Nephron (organoid): ENCODE measurements at regions not wholly inside any gene's neighbourhood (a gene's known extent, or its start where the extent isn't known, plus 50 kb on each side); places are given as distances from the start of the nearest gene placed in this dataset.

Experiments used
- H3K27ac Mint-ChIP-seq, 3 experiments: 2 replicates each; pipeline ENCODE4 v1.8.0; 2020; ENCODE audit warnings: mixed read lengths in 3 of 3, mild to moderate bottlenecking in 2 of 3, moderate library complexity in 1 of 3
- H3K27me3 Mint-ChIP-seq: 2 replicates; pipeline ENCODE4 v1.8.0; 2021; ENCODE audit warnings: low read depth, mild to moderate bottlenecking, moderate library complexity, mixed read lengths
- H3K36me3 Mint-ChIP-seq: 2 replicates; pipeline ENCODE4 v1.8.0; 2020; ENCODE audit warnings: low read depth, mixed read lengths
- H3K4me1 Mint-ChIP-seq: 2 replicates; pipeline ENCODE4 v1.8.0; 2020; ENCODE audit warnings: mixed read lengths
- H3K4me3 Mint-ChIP-seq, 3 experiments: 2 replicates each; pipeline ENCODE4 v1.8.0; 2020; ENCODE audit warnings: mild to moderate bottlenecking in 3 of 3, mixed read lengths in 3 of 3, moderate library complexity in 2 of 3
- H3K9me3 Mint-ChIP-seq: 2 replicates; pipeline ENCODE4 v1.8.0; 2020; ENCODE audit warnings: mixed read lengths
- CTCF ChIP-seq, 3 experiments: fragments of 200-600 bp; sonication (generic); IDR thresholded peaks; one replicate each; pipeline ENCODE4 v1.5.0; 2021; ENCODE audit warnings: antibody characterized with exemption in 3 of 3; ENCODE audit not compliant: unreplicated experiment in 3 of 3

- H3K27me3 Mint-ChIP-seq, result no peaks in the 10 kb centered on the region
- TF ChIP-seq CTCF (IDR thresholded peaks at IDR 0.05; ENCODE audit: unreplicated experiment in 3 of 3), result no peak
- H3K9me3 Mint-ChIP-seq, result peaks cover 14% of the 10 kb centered on the region
- H3K4me1 Mint-ChIP-seq, result peaks cover 3% of the 10 kb centered on the region
- H3K27ac Mint-ChIP-seq, result no peak overlapping the region
- H3K4me3 Mint-ChIP-seq, result no peak overlapping the region
- no peaks in the 10 kb centered on the region for H3K36me3 Mint-ChIP-seq
These were observed 174.2 kb upstream of the GORAB start for GRCh38 chr1:170357750-170358149.

GRCh38 chr1:170360601-170361000 lies 171.4 kb upstream of the GORAB start:
- H3K4me3 Mint-ChIP-seq, result no peak overlapping the region
- peaks cover 23% of the 10 kb centered on the region for H3K9me3 Mint-ChIP-seq
- H3K27me3 Mint-ChIP-seq, result no peaks in the 10 kb centered on the region
- no peak overlapping the region for H3K27ac Mint-ChIP-seq
- TF ChIP-seq CTCF (IDR thresholded peaks at IDR 0.05; ENCODE audit: unreplicated experiment in 3 of 3), result no peak
- no peaks in the 10 kb centered on the region for H3K36me3 Mint-ChIP-seq
- no peaks in the 10 kb centered on the region for H3K4me1 Mint-ChIP-seq

GRCh38 chr1:170365331-170365730 lies 166.6 kb upstream of the GORAB start:
- H3K36me3 Mint-ChIP-seq, result no peaks in the 10 kb centered on the region
- H3K27ac Mint-ChIP-seq, result no peak overlapping the region
- H3K9me3 Mint-ChIP-seq, result peaks cover 16% of the 10 kb centered on the region
- no peak overlapping the region for H3K4me3 Mint-ChIP-seq
- H3K27me3 Mint-ChIP-seq, result no peaks in the 10 kb centered on the region
- H3K4me1 Mint-ChIP-seq, result no peaks in the 10 kb centered on the region
- TF ChIP-seq CTCF (IDR thresholded peaks at IDR 0.05; ENCODE audit: unreplicated experiment in 3 of 3), result no peak

- TF ChIP-seq CTCF (IDR thresholded peaks at IDR 0.05; ENCODE audit: unreplicated experiment in 3 of 3), result no peak
- Mint-ChIP-seq H3K4me3 (no peak overlapping the region), H3K9me3 (peaks cover 12% of the 10 kb centered on the region), H3K36me3 (no peaks in the 10 kb centered on the region), H3K27ac (no peak overlapping the region), H3K4me1 (no peaks in the 10 kb centered on the region), H3K27me3 (no peaks in the 10 kb centered on the region)
These were observed 165.0 kb upstream of the GORAB start for GRCh38 chr1:170366980-170367379.

- Mint-ChIP-seq H3K4me1 (no peaks in the 10 kb centered on the region), H3K27ac (no peak overlapping the region), H3K36me3 (no peaks in the 10 kb centered on the region), H3K27me3 (no peaks in the 10 kb centered on the region), H3K4me3 (no peak overlapping the region), H3K9me3 (peaks cover 12% of the 10 kb centered on the region)
- no peak for TF ChIP-seq CTCF (IDR thresholded peaks at IDR 0.05; ENCODE audit: unreplicated experiment in 3 of 3)
These were observed 164.4 kb upstream of the GORAB start for GRCh38 chr1:170367615-170368014.

- Mint-ChIP-seq H3K27ac (no peak overlapping the region), H3K27me3 (no peaks in the 10 kb centered on the region), H3K36me3 (no peaks in the 10 kb centered on the region), H3K9me3 (peaks cover 6% of the 10 kb centered on the region), H3K4me3 (no peak overlapping the region), H3K4me1 (no peaks in the 10 kb centered on the region)
- no peak for TF ChIP-seq CTCF (IDR thresholded peaks at IDR 0.05; ENCODE audit: unreplicated experiment in 3 of 3)
These were observed 163.0 kb upstream of the GORAB start for GRCh38 chr1:170369000-170369399.
